HG03457 (cell line): ENCODE measurements at regions not wholly inside any gene's neighbourhood (a gene's known extent, or its start where the extent isn't known, plus 50 kb on each side); places are given as distances from the start of the nearest gene placed in this dataset.

ENCODE experiments used
- ATAC-seq: cut with Tn5 transposase; IDR thresholded peaks from one replicate; pipeline ENCODE4 v1.9.1; 2021; ENCODE audit warnings: moderate number of reproducible peaks; ENCODE audit not compliant: unreplicated experiment

DNA sequence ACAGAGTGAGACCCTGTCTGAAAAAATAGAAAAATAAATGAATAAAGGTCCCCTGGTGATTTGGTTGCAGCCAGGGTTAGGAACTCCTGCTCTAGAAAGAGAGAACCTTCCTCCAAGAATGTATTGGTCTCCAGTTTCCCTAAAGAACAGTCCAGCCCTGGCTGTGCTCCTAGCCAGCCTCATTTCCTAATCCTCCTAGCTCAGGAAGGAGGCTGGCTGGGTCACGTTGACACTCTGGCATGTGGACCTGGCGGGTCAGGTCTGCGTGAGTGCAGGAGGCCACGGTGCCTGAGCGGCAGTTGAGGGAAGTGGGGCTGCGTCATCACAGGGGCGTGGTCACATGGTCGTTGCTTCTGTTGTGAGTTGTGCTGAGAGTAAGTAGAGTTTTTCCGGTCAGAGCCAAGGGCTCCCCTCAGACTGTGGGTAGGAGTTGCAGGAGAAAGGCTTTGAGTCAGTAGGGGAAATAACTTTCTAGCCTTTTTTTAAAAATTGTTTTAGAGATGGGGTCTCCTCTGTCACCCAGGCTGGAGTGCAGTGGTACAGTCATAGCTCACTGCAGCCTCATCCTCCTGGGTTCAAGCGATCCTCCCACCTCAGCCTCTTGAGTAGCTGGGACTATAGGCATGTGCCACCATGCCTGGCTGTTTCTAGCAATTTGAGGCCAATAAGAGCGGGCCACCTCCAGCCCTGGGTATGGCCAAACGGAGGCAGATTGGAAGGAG lies 194.0 kb upstream of the CIBAR2 start:
- no peak for ATAC-seq

GRCh38 chr16:85306793-85307551 lies 194.7 kb upstream of the CIBAR2 start:
- no peak for ATAC-seq

DNA sequence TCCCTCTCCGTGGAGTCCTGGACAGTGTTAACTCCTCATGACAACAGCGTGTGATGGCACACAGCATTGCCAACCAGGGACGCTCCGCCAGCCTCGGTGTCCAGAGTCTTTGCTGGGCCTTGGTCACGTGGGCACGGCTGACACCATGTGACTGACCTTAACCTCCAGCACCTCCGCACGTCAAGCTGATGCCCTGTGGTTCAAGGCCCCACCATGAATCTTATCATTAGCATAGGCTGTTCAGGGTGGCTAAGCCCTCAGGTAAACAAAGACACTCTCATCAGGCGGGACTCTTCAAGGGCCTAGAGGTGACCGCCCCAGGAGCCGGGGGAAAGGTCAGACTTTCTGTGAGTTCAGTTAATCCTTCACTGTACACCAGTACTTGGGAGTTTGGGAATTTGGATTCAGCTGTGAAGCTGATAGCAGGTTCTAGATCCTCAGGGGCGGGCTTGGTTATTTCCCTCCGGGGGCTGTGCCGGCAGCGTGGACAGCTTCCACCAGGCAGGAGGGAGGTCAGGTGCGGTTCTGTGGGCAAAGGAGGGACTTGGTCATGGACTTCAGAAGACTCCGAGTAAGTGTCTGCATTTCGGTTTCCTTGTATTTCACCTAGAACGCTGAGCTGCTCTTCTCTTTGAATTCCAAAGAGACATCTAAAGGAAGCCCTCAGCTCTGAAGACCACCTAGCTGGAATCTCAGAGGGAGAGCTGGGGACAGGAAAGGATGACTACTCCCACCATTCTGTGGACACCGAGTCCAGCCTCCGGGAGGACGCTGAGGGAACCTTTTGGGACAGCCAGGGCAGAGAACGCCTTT lies 195.5 kb upstream of the CIBAR2 start:
- no peak for ATAC-seq

DNA sequence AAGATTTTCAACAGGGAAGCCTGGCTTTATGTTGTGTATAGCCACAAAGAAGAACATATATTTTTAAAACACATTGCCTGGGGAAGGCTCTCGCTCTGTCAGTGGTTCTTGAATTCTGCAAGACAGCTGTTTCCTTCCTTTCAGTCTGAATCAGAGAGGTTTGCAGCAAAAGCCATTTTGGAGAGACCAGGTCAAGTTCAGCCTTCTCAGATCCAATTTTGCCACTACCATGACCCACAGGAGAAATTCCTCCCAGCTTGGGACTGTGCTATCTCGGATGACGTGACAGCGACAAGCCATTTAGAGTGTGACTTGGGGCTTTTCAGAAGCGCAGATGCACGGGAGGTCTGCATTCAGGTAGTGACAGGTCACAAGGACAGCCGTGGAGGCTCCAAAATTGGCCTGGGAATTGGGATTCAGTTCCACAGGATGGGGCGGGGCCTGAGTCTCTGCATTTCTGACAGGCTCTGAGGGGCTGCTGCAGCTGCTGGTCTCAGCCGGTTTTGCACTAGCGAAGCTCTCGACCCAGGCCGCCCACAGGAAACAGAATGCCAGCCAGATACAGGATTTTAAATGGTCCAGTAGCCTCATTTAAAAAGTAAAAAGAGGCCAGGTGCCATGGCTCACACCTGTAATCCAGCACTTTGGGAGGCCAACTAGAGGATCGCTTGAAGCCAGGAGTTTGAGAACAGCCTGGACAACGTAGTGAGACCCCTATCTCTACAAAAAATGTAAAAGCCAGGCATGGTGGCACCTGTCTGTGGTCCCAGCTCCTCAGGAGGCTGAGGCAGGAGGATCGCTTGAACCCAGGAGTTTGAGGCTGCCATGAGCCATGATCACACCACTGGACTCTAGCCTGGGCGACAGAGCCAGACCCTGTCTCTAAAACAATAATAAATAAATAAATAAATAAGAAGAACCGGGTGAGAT lies 196.6 kb upstream of the CIBAR2 start:
- no peak for ATAC-seq

- no peak for ATAC-seq
Measured at GRCh38 chr16:85309656-85310587, 197.7 kb upstream of the CIBAR2 start.

- ATAC-seq, result no peak
Measured at GRCh38 chr16:85310868-85311585, 198.8 kb upstream of the CIBAR2 start.

DNA sequence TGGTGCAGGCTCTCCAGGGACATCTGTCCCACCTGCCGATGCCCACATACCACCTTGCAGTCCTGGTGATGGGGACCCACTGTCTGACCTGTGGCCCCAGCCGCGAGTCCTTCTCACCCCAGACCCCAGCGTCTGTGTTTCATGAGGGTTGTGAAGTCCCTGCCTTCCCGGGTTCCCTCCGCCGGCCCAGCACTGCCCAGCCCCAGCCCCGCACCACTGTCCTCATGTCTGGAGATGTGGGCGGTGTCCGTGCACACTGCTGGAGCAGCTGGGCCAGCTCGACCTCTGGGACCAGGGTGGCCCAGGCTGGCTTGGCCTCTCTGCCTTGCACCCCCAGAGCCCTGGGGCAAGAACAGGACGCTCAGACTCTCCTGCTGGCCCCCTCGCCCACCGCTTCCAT lies 199.5 kb upstream of the CIBAR2 start:
- no peak for ATAC-seq

DNA sequence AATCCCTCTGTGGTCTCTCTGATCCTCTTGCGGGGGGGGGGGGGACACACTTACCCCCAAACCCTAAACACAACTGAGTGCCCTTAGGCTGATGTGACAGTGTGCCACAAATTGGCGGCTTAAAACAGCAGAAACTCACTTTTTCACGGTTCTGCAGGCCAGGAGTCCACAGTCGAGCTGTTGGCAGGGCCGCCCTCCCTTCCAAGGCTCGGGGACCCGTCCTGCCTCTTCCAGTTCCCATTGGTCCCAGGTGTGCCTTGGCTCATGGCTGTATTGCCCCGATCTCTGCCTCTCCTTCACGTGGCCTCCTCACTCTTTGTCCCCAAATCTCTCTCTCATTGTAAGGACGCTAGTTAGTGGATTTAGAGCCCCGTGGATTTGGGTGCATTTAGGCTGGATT lies 199.9 kb upstream of the CIBAR2 start:
- no peak for ATAC-seq

DNA sequence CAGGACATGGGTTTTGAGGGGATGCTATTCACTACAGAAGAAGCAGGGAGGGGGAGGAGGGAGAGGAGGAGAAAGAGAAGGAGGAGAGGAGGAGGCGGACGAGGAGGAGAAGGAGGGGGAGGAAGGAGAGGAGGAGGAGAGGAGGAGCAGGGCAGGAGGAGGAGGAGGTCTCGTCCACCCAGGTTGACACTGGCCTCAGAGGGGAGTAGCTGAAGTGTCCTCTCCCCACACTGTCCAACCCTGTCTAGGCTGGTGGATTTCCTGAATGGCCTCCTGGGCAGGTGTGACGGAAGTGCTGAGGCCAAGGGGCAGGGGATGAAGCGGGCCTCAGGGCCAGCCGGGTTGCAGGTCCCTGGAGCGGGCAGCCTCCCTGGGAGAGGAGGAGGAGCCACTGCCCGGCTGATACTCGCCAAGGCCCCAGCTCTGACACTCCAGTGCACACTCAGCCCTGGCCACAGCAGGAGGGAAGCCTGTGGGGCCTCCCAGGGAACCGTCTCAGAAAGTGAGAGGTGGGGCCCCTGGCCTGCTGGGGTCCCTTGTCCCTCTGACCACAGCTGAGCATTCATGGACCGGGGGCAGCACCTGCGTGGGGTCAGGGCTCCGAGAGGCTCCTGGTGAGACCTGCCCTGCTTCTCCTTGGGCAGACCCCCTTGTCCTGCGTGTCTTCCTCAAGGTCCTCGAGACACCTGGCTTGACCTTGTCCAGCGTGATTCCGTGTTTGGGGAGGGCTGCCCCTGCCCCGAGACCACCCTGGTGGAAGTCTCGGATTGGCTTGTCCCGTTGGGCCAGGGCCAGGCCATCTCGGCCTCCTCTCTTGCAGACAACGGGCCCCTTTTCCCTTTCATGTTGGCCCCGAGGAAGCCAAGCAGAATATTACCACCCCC lies 200.6 kb upstream of the CIBAR2 start:
- no peak for ATAC-seq

DNA sequence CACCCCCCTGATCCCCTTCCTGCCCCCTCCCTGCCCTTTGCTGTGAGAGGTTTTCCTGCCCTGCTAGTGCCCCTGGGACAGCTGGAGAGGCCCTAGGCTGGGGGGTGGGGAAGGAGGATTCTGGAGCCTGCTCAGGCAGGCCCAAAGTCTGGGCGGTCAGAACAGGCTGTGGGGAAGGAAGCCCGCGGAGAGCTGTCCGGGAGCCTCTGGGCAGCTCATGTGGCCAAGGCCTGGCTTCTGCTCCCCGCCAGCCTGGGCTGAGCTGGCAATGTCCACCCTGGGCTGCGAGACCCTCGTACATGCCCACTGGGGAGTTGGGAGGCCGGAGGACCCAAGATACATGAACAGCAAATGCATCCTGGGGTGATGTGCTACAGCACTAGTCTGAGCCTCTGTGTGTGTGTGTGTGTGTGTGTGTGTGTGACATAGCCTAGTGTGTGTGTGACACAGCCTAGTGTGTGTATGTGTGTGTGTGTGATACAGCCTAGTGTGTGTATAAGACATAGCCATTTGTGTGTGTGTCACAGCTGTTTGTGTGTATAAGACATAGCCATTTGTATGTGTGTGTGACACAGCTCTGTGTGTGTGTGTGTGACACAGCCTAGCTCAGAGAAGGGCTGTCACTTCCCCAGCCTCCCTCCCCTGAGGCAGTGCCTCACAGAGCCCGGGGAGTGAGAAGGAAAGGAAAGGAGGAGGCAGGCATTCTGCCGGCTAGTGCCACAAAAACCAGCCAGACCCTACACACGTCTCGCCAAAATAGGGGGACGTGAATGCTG lies 201.4 kb upstream of the CIBAR2 start:
- no peak for ATAC-seq

- no peak for ATAC-seq
Measured at GRCh38 chr16:85314512-85314971, 202.3 kb upstream of the CIBAR2 start.

DNA sequence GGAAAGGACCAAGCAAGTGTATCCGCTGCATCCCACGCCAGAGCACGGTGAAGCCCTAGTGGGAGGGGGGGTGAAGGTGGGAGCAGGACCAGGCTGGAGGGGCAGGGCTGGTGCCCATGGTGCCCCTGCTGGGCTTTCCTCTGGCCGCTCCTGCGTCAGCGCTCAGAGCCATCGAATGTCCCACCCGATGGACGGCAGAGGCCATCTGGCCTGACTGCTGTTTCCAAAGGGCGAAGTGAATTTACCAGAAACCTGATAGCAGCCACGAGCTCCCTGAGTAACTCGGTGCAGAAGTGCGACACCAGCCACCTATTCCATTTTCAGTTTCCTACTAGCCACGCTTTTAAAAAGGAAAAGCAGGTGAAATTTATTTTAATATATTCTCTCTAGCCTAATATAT lies 203.6 kb upstream of the CIBAR2 start:
- no peak for ATAC-seq

DNA sequence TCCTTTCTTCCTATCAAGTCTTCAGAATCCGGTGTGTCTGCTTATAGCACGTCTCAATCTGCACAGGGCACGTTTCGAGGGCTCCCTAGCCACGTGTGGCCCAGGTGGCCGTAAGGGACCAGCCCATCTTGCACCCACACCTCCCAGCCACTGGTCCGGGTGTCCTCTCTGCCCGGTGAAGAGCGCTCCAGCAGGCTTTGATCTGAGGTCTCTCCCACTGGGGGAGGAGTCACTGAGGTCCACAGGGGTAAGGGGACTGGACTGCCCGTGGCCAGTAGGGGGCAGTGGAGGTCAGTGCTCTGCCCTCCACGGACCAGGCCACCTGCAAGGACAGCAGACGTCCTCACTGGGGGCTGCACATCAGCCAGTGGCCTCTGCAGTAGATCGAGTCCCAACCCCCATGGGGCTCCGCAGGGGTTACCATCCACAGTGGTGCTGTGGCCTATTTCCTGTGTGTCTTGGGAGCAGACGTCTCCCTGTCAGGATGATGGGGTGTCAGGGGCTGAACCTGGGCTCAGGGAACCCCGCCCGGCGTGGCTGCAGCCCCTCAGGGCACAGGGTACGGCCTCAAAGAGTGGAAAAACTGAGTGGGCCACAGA lies 204.1 kb upstream of the CIBAR2 start:
- ATAC-seq, result no peak

GRCh38 chr16:85316944-85317343 lies 204.7 kb upstream of the CIBAR2 start:
- no peak for ATAC-seq

DNA sequence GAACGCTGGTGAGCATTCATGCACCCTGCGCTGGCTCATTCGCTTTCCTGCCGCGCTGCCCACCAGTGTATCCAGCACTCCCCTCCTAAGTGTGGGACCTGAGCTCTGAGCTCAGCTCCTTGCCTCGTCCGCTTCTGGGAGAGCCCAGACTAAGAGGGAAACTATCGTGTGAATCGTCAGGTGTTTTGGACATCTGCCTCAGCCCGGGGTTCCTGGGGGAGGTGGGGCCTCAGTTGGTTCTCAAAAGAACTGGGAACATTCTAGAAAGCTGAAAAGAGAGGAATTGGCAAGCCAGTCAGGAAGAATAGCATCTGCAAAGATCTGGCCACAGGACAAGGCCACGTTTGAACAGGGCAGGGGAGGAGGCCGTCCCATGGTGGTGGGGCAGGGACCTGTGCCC lies 205.4 kb upstream of the CIBAR2 start:
- no peak for ATAC-seq

- ATAC-seq, result no peak
Measured at GRCh38 chr16:85319208-85319983, 207.1 kb upstream of the CIBAR2 start.
